Activated B cell treated with CpG ODN at 0.5 μM for 24 hours (primary cell): ENCODE measurements at regions not wholly inside any gene's neighbourhood (a gene's known extent, or its start where the extent isn't known, plus 50 kb on each side); places are given as distances from the start of the nearest gene placed in this dataset.

Source experiments
- ATAC-seq: fragments of 200-7000 bp; cut with Tn5 transposase; one replicate; pipeline ENCODE4 v1.10.0; 2021; ENCODE audit warnings: low read depth, mild to moderate bottlenecking, moderate library complexity
- CTCF ChIA-PET: fragments of 350-600 bp; sonication (Branson Sonifier 250); formaldehyde crosslinking; loops from one replicate; lab custom pipeline; 2021; ENCODE audit warnings: antibody characterized with exemption; lab: Charles Lee
- POLR2A ChIA-PET: fragments of 350-600 bp; sonication (Branson Sonifier 250); formaldehyde crosslinking; loops from one replicate; lab custom pipeline; 2021; ENCODE audit warnings: antibody characterized with exemption; lab: Charles Lee
- DNase-seq: peaks from one replicate; pipeline ENCODE4 v3.0.0; 2022
- H3K27ac Mint-ChIP-seq: one replicate; pipeline ENCODE4 v1.8.0; 2020; ENCODE audit warnings: mixed read lengths
- H3K27me3 Mint-ChIP-seq: one replicate; pipeline ENCODE4 v1.8.0; 2021; ENCODE audit warnings: mixed read lengths
- H3K36me3 Mint-ChIP-seq: one replicate; pipeline ENCODE4 v1.8.0; 2021; ENCODE audit warnings: low read depth, mixed read lengths
- H3K4me1 Mint-ChIP-seq: one replicate; pipeline ENCODE4 v1.8.0; 2021; ENCODE audit warnings: mixed read lengths
- H3K4me3 Mint-ChIP-seq: one replicate; pipeline ENCODE4 v1.8.0; 2020; ENCODE audit warnings: mild to moderate bottlenecking, mixed read lengths
- H3K9me3 Mint-ChIP-seq: one replicate; pipeline ENCODE4 v1.8.0; 2020; ENCODE audit warnings: mixed read lengths
- intact Hi-C: fragments of 100-400 bp; cut with micrococcal nuclease; formaldehyde crosslinking; loops from one replicate; pipeline ENCODE4 v1.15.1; 2024
- TF ChIP-seq, protein P1 (sequence below): fragments of 200-600 bp; IDR thresholded peaks from one replicate; pipeline ENCODE4 v1.8.0; 2022; ENCODE audit warnings: antibody characterized with exemption, mild to moderate bottlenecking

DNA sequence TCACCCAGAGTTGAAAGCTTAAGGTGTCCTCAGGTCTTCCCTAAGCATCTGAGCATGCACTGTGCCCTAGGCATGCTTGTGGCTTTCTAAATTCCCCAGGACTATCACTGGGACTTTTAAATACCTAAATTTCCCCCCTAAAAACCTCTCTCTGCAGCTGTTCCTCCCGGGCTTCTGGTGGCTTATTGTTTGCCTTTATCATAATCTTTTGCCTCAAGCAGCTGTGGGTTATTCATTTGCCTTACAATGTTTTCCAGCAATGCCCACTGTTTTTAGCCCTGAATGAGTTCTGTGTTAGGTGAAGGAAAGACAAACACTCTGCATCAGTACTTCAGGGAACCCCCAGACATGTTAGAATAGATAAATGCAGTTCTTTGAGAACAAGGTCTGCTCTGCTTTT is 455.0 kb downstream of the ZIC3 start:
- H3K27me3 Mint-ChIP-seq: no peaks in the 10 kb centered on the region
- H3K36me3 Mint-ChIP-seq: no peaks in the 10 kb centered on the region
- TF ChIP-seq, protein P1, sequence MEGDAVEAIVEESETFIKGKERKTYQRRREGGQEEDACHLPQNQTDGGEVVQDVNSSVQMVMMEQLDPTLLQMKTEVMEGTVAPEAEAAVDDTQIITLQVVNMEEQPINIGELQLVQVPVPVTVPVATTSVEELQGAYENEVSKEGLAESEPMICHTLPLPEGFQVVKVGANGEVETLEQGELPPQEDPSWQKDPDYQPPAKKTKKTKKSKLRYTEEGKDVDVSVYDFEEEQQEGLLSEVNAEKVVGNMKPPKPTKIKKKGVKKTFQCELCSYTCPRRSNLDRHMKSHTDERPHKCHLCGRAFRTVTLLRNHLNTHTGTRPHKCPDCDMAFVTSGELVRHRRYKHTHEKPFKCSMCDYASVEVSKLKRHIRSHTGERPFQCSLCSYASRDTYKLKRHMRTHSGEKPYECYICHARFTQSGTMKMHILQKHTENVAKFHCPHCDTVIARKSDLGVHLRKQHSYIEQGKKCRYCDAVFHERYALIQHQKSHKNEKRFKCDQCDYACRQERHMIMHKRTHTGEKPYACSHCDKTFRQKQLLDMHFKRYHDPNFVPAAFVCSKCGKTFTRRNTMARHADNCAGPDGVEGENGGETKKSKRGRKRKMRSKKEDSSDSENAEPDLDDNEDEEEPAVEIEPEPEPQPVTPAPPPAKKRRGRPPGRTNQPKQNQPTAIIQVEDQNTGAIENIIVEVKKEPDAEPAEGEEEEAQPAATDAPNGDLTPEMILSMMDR: no peak
- intact Hi-C loops: no loop called here
- H3K4me3 Mint-ChIP-seq: no peak overlapping the region
- ChIA-PET CTCF (no interaction called here), POLR2A (no interaction called here)
- ATAC-seq (no peak), DNase-seq (no peak)
- H3K9me3 Mint-ChIP-seq: no peaks in the 10 kb centered on the region
- no peaks in the 10 kb centered on the region for H3K4me1 Mint-ChIP-seq
- no peak overlapping the region for H3K27ac Mint-ChIP-seq

DNA sequence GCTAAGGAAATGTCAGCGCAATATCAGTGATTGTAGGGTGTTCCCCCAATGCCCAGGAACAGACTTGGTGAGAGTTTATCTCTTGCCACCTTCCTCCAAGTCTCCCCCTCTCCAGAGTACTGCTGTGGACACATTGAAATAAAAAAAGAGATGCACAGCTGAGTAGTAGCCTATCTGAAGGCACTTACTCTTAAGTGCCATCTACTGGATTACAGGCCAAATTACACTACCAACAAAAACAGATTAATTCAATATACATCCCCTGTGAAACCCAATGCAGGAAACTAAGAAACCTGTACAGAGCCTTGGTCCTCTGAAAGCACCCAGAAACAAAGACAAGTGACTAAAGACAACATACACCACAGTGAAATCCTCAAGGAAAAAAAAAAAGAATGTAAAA is 460.3 kb downstream of the ZIC3 start:
- POLR2A ChIA-PET: no interaction called here
- H3K4me1 Mint-ChIP-seq: no peaks in the 10 kb centered on the region
- intact Hi-C loops: no loop called here
- ATAC-seq (no peak), DNase-seq (no peak)
- H3K36me3 Mint-ChIP-seq: no peaks in the 10 kb centered on the region
- no peak overlapping the region for H3K4me3 Mint-ChIP-seq
- H3K27ac Mint-ChIP-seq: no peak overlapping the region
- H3K27me3 Mint-ChIP-seq: no peaks in the 10 kb centered on the region
- TF ChIP-seq, protein P1: no peak
- H3K9me3 Mint-ChIP-seq: no peaks in the 10 kb centered on the region
- CTCF ChIA-PET: no interaction called here

DNA sequence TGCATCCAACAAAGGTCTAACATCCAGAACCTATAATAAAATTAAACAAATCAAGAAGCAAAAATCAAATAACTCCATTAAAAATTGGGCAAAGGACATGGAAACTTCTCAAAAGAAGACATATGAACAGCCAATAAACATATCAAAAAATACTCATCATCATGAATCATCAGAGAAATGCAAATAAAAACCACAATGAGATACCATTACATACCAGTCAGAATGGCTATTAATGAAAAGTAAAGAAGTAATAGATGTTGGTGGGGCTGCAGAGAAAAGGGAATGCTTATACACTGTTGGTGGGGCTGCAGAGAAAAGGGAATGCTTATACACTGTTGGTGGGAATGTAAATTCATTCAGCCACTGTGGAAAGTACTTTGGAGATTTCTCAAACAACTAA is 465.8 kb downstream of the ZIC3 start:
- no peaks in the 10 kb centered on the region for H3K4me1 Mint-ChIP-seq
- CTCF ChIA-PET: no interaction called here
- H3K27ac Mint-ChIP-seq: no peak overlapping the region
- intact Hi-C loops: no loop called here
- TF ChIP-seq, protein P1: no peak
- POLR2A ChIA-PET: no interaction called here
- DNase-seq (no peak), ATAC-seq (no peak)
- H3K27me3 Mint-ChIP-seq: no peaks in the 10 kb centered on the region
- H3K36me3 Mint-ChIP-seq: no peaks in the 10 kb centered on the region
- H3K9me3 Mint-ChIP-seq: no peaks in the 10 kb centered on the region
- no peak overlapping the region for H3K4me3 Mint-ChIP-seq

DNA sequence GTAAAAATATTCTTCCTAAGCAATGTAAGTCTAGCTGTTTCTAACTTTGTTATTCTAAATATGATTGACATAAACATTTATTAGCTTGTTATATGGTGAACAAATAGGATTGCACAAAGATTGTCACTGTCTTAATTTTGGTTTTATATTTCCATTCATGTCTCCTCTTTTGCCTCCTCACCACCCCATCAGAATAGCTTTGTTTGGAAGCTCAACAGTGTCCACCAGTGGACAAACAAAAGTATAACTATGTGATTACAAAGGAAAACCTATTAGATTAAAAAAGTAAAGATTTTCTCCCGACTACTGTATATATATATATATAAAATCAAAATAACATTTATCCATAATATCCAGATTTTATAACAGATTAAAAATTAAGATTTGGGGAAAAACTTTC is 468.2 kb downstream of the ZIC3 start:
- intact Hi-C loops: no loop called here
- no peak overlapping the region for H3K4me3 Mint-ChIP-seq
- POLR2A ChIA-PET: no interaction called here
- ATAC-seq (no peak), DNase-seq (no peak)
- no peaks in the 10 kb centered on the region for H3K27me3 Mint-ChIP-seq
- CTCF ChIA-PET: no interaction called here
- H3K27ac Mint-ChIP-seq: no peak overlapping the region
- no peaks in the 10 kb centered on the region for H3K4me1 Mint-ChIP-seq
- TF ChIP-seq, protein P1: no peak
- peaks cover 2% of the 10 kb centered on the region for H3K9me3 Mint-ChIP-seq
- H3K36me3 Mint-ChIP-seq: no peaks in the 10 kb centered on the region

DNA sequence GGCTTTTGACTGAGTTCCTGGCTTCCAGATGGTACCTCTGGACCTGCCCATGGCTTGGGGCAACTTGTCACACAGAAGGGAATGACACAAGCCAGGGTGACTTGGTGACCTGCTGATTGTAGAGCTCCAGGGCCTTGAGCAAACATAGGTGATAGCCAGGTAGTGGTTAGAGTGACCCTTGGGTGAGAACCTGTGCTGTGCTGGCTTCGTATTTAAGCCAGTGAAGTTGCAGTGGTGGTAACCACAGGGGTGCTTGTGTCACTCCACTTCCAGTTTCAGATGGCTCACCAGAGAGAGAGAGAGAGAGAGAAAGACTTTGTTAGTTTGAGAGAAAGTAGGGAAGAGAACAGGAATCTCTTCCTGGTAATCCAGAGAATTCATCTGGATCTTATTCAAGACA is 471.6 kb downstream of the ZIC3 start:
- ChIA-PET POLR2A (no interaction called here), CTCF (no interaction called here)
- no peaks in the 10 kb centered on the region for H3K27me3 Mint-ChIP-seq
- H3K27ac Mint-ChIP-seq: no peak overlapping the region
- H3K4me1 Mint-ChIP-seq: no peaks in the 10 kb centered on the region
- DNase-seq (no peak), ATAC-seq (no peak)
- intact Hi-C loops: no loop called here
- no peaks in the 10 kb centered on the region for H3K36me3 Mint-ChIP-seq
- TF ChIP-seq, protein P1: no peak
- peaks cover 3% of the 10 kb centered on the region for H3K9me3 Mint-ChIP-seq
- no peak overlapping the region for H3K4me3 Mint-ChIP-seq
